LNCaP clone FGC (cell line): ENCODE measurements at regions not wholly inside any gene's neighbourhood (a gene's known extent, or its start where the extent isn't known, plus 50 kb on each side); places are given as distances from the start of the nearest gene placed in this dataset.
A peak's percentile ranks its signal among the peaks of the same experiment; 100 is the strongest.
"Not testable (repeated sequence)": the region's sequence is repeated elsewhere in the genome, so short reads cannot be mapped to it uniquely, and the experiment has no call there.

Experiments used
- DNase-seq: peaks from one replicate; pipeline ENCODE4 v3.0.0-alpha.2; 2011; ENCODE audit warnings: low read depth
- H3K4me3 ChIP-seq: 2 replicates; pipeline ENCODE4 v1.5.1; 2011; ENCODE audit warnings: mild to moderate bottlenecking, low read depth, low read length, control low read depth
- CTCF ChIP-seq: IDR thresholded peaks from 2 replicates; pipeline ENCODE4 v1.5.1; 2012; ENCODE audit warnings: mild to moderate bottlenecking; ENCODE audit not compliant: control insufficient read depth, insufficient read depth; ENCODE audit errors: extremely low read depth

- no peak overlapping the region for H3K4me3 ChIP-seq
- no peak for DNase-seq
- no peak for TF ChIP-seq CTCF
Measured at GRCh38 chr7:49481075-49481474, 292.4 kb upstream of the VWC2 start.

GRCh38 chr7:49483142-49483541 lies 290.3 kb upstream of the VWC2 start:
- H3K4me3 ChIP-seq = no peak overlapping the region
- no peak for DNase-seq
- peak; percentile 46 for TF ChIP-seq CTCF

GRCh38 chr7:49486974-49487829 lies 286.2 kb upstream of the VWC2 start:
- DNase-seq = no peak
- no peak overlapping the region for H3K4me3 ChIP-seq
- TF ChIP-seq CTCF = 0 out of 2 replicates have a peak, but pooled peaks have one; percentile 12

GRCh38 chr7:49487830-49488140 lies 285.7 kb upstream of the VWC2 start:
- DNase-seq = no peak
- TF ChIP-seq CTCF = no peak
- H3K4me3 ChIP-seq = no peak overlapping the region

- H3K4me3 ChIP-seq = no peak overlapping the region
- TF ChIP-seq CTCF = no peak
- no peak for DNase-seq
Measured at GRCh38 chr7:49488573-49488972, 284.9 kb upstream of the VWC2 start.

GRCh38 chr7:49497471-49497870 lies 276.0 kb upstream of the VWC2 start:
- no peak for DNase-seq
- no peak for TF ChIP-seq CTCF
- H3K4me3 ChIP-seq = no peak overlapping the region

- no peak overlapping the region for H3K4me3 ChIP-seq
- DNase-seq = no peak
- TF ChIP-seq CTCF = no peak
Measured at GRCh38 chr7:49500741-49501140, 272.7 kb upstream of the VWC2 start.

- DNase-seq, H3K4me3 ChIP-seq: not testable (repeated sequence)
Measured at GRCh38 chr7:49507206-49507605, 266.2 kb upstream of the VWC2 start.
